HepG2 (cell line): ENCODE measurements at regions not wholly inside any gene's neighbourhood (a gene's known extent, or its start where the extent isn't known, plus 50 kb on each side); places are given as distances from the start of the nearest gene placed in this dataset.

ENCODE experiments used
- TMF1 ChIP-seq: sonication (generic); formaldehyde crosslinking; IDR thresholded peaks from 2 replicates; pipeline ENCODE4 v1.8.1; 2022; ENCODE audit warnings: low read depth, missing genetic modification reagents
- ZNF333 ChIP-seq: sonication (generic); formaldehyde crosslinking; IDR thresholded peaks from 2 replicates; pipeline ENCODE4 v1.4.0; 2020; ENCODE audit warnings: mild to moderate bottlenecking, missing genetic modification reagents, borderline replicate concordance
- ZNF33A ChIP-seq: sonication (generic); formaldehyde crosslinking; IDR thresholded peaks from 2 replicates; pipeline ENCODE4 v1.5.1; 2020; ENCODE audit warnings: missing genetic modification reagents, mild to moderate bottlenecking, moderate library complexity, borderline replicate concordance
- ZNF761 ChIP-seq: sonication (generic); formaldehyde crosslinking; conservative IDR thresholded peaks from 2 replicates; pipeline ENCODE4 v1.4.0; 2020; ENCODE audit warnings: mild to moderate bottlenecking, missing genetic modification reagents
- ZNF772 ChIP-seq: sonication (generic); formaldehyde crosslinking; IDR thresholded peaks from 2 replicates; pipeline ENCODE4 v1.5.0; 2020; ENCODE audit warnings: mild to moderate bottlenecking, missing genetic modification reagents
- ZNF816 ChIP-seq: sonication (generic); formaldehyde crosslinking; IDR thresholded peaks from 2 replicates; pipeline ENCODE4 v1.8.0; 2022; ENCODE audit warnings: missing genetic modification reagents, mild to moderate bottlenecking, borderline replicate concordance
- ZNF850 ChIP-seq: sonication (generic); formaldehyde crosslinking; conservative IDR thresholded peaks from 2 replicates; pipeline ENCODE4 v1.9.0; 2021; ENCODE audit warnings: mild to moderate bottlenecking, missing genetic modification reagents
- TF ChIP-seq, protein P1 (sequence below): sonication (generic); formaldehyde crosslinking; IDR thresholded peaks from 2 replicates; pipeline ENCODE4 v1.8.1; 2023; ENCODE audit warnings: missing genetic modification reagents, inconsistent platforms, borderline replicate concordance
- TF ChIP-seq, protein P2 (sequence below), 2 experiments: fragments of 450-650 bp in 1 of 2; sonication (generic) in 1 of 2; formaldehyde crosslinking in 1 of 2; IDR thresholded peaks; 2 replicates each; pipeline versions ENCODE4 v1.6.1 to v1.8.0; 2016 to 2022; ENCODE audit warnings: antibody characterized with exemption in 1 of 2, mild to moderate bottlenecking in 1 of 2, missing genetic modification reagents in 1 of 2
- TF ChIP-seq, protein P3 (sequence below): sonication (generic); formaldehyde crosslinking; IDR thresholded peaks from 2 replicates; pipeline ENCODE4 v1.4.0; 2020; ENCODE audit warnings: mild to moderate bottlenecking, missing genetic modification reagents
- TF ChIP-seq, protein P4 (sequence below): IDR thresholded peaks from 2 replicates; pipeline ENCODE4 v1.6.1; 2016; ENCODE audit warnings: low read depth, control low read depth

DNA sequence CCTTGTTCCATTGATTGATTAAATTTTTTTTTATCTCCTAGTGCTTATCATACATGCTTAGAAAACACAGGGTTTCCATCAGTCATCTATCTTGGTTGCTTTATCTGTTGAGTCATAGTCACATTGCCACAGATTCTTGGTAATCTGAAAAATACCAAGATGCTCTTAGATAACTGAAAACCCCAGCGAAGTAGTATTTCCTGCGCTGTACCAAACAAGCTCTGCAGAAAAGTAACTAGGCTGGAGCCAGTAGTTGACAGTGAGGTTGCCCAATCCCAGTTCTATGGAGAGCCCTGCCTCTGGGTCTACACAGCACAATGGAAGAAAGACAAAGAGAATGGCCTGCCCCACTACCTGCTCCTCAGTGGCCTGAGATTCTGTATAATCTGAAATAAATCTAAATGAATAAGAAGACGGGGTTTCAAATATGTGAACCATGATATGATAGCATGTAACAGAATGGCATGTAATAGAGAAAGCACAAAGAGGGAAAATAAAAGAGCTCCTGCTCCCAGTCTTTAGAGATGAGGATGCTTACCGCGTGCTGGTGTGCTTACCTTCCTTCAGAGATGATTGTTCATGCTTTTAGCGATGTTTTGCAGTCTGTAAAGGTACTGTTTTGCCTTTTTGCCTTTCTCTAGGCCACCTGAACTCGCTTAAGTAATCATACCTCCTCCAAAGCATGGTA lies 55.3 kb upstream of the RAPGEF2 start (continued):
- TF ChIP-seq, protein P1, sequence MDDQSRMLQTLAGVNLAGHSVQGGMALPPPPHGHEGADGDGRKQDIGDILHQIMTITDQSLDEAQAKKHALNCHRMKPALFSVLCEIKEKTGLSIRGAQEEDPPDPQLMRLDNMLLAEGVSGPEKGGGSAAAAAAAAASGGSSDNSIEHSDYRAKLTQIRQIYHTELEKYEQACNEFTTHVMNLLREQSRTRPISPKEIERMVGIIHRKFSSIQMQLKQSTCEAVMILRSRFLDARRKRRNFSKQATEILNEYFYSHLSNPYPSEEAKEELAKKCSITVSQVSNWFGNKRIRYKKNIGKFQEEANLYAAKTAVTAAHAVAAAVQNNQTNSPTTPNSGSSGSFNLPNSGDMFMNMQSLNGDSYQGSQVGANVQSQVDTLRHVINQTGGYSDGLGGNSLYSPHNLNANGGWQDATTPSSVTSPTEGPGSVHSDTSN (CRISPR knock-in tag), result no peak
- TF ChIP-seq, protein P2, sequence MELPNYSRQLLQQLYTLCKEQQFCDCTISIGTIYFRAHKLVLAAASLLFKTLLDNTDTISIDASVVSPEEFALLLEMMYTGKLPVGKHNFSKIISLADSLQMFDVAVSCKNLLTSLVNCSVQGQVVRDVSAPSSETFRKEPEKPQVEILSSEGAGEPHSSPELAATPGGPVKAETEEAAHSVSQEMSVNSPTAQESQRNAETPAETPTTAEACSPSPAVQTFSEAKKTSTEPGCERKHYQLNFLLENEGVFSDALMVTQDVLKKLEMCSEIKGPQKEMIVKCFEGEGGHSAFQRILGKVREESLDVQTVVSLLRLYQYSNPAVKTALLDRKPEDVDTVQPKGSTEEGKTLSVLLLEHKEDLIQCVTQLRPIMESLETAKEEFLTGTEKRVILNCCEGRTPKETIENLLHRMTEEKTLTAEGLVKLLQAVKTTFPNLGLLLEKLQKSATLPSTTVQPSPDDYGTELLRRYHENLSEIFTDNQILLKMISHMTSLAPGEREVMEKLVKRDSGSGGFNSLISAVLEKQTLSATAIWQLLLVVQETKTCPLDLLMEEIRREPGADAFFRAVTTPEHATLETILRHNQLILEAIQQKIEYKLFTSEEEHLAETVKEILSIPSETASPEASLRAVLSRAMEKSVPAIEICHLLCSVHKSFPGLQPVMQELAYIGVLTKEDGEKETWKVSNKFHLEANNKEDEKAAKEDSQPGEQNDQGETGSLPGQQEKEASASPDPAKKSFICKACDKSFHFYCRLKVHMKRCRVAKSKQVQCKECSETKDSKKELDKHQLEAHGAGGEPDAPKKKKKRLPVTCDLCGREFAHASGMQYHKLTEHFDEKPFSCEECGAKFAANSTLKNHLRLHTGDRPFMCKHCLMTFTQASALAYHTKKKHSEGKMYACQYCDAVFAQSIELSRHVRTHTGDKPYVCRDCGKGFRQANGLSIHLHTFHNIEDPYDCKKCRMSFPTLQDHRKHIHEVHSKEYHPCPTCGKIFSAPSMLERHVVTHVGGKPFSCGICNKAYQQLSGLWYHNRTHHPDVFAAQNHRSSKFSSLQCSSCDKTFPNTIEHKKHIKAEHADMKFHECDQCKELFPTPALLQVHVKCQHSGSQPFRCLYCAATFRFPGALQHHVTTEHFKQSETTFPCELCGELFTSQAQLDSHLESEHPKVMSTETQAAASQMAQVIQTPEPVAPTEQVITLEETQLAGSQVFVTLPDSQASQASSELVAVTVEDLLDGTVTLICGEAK (IDR thresholded peaks at IDR 0.05), result no peak
- TF ChIP-seq, protein P2 (CRISPR knock-in tag; IDR thresholded peaks at IDR 0.05), result no peak
- no peak for TF ChIP-seq TMF1 (CRISPR knock-in tag)
- no peak for TF ChIP-seq ZNF33A
- no peak for TF ChIP-seq ZNF333
- no peak for TF ChIP-seq ZNF850 (CRISPR knock-in tag)
- TF ChIP-seq, protein P3, sequence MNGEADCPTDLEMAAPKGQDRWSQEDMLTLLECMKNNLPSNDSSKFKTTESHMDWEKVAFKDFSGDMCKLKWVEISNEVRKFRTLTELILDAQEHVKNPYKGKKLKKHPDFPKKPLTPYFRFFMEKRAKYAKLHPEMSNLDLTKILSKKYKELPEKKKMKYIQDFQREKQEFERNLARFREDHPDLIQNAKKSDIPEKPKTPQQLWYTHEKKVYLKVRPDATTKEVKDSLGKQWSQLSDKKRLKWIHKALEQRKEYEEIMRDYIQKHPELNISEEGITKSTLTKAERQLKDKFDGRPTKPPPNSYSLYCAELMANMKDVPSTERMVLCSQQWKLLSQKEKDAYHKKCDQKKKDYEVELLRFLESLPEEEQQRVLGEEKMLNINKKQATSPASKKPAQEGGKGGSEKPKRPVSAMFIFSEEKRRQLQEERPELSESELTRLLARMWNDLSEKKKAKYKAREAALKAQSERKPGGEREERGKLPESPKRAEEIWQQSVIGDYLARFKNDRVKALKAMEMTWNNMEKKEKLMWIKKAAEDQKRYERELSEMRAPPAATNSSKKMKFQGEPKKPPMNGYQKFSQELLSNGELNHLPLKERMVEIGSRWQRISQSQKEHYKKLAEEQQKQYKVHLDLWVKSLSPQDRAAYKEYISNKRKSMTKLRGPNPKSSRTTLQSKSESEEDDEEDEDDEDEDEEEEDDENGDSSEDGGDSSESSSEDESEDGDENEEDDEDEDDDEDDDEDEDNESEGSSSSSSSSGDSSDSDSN, result no peak
- no peak for TF ChIP-seq ZNF772 (CRISPR knock-in tag)
- TF ChIP-seq ZNF761 (CRISPR knock-in tag), result no peak
- 0 out of 2 replicates have a peak, but pooled peaks have one; percentile 63 for TF ChIP-seq ZNF816 (CRISPR knock-in tag)
- TF ChIP-seq, protein P4, sequence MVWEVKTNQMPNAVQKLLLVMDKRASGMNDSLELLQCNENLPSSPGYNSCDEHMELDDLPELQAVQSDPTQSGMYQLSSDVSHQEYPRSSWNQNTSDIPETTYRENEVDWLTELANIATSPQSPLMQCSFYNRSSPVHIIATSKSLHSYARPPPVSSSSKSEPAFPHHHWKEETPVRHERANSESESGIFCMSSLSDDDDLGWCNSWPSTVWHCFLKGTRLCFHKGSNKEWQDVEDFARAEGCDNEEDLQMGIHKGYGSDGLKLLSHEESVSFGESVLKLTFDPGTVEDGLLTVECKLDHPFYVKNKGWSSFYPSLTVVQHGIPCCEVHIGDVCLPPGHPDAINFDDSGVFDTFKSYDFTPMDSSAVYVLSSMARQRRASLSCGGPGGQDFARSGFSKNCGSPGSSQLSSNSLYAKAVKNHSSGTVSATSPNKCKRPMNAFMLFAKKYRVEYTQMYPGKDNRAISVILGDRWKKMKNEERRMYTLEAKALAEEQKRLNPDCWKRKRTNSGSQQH (CRISPR knock-in tag), result no peak
